ENCODE measurements at regions not wholly inside any gene's neighbourhood (a gene's known extent, or its start where the extent isn't known, plus 50 kb on each side); places are given as distances from the start of the nearest gene placed in this dataset.

DNA sequence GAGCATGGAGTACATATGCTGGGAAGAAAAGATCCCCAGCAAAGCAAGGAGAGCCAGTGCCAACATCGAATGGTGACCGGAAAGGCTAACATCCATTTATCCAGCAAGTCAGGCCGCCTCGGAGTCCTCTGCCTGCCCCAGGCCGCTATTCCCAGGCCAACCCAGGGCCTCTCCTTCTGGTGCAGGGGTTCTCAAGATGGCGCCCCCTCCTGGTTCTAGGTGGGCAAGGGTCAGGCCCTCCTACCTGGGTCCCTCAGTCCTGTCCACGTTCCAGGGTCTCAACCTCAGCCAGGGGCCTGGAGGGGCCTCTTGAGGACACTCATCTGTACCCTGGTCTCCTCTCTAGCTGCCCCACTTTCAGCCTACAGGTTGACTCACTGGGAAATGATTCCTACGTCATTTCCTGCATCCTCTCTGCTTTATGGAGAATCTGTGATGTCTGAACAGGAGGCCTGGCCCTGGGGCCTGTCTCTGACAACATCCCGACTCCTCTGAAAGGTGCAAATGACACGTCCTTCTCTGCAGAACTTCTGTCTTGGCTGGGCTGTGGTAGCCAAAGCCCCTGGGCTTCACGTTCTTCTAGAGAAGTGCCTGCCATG lies 145.3 kb downstream of the PSMG1 start:
- TF ChIP-seq, protein P1, sequence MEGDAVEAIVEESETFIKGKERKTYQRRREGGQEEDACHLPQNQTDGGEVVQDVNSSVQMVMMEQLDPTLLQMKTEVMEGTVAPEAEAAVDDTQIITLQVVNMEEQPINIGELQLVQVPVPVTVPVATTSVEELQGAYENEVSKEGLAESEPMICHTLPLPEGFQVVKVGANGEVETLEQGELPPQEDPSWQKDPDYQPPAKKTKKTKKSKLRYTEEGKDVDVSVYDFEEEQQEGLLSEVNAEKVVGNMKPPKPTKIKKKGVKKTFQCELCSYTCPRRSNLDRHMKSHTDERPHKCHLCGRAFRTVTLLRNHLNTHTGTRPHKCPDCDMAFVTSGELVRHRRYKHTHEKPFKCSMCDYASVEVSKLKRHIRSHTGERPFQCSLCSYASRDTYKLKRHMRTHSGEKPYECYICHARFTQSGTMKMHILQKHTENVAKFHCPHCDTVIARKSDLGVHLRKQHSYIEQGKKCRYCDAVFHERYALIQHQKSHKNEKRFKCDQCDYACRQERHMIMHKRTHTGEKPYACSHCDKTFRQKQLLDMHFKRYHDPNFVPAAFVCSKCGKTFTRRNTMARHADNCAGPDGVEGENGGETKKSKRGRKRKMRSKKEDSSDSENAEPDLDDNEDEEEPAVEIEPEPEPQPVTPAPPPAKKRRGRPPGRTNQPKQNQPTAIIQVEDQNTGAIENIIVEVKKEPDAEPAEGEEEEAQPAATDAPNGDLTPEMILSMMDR (IDR thresholded peaks at IDR 0.05), result no peak
- TF ChIP-seq POLR2AphosphoS5 (IDR thresholded peaks at IDR 0.05; ENCODE audit: low read depth, low read length), result no peak
